ENCODE measurements at regions not wholly inside any gene's neighbourhood (a gene's known extent, or its start where the extent isn't known, plus 50 kb on each side); places are given as distances from the start of the nearest gene placed in this dataset.

GRCh38 chr2:12959935-12960334 is 243.2 kb downstream of the TRIB2 start:
- no peaks in the 10 kb centered on the region for H3K4me1 ChIP-seq
- H3K9me3 ChIP-seq, result no peaks in the 10 kb centered on the region
- intact Hi-C loops (cut with DNase I), result no loop called here
- DNase-seq (ENCODE audit: extremely low spot score in 2 of 2), result no peak
- H3K4me3 ChIP-seq, result no peak overlapping the region
- no peak for TF ChIP-seq CTCF (IDR thresholded peaks at IDR 0.05)
- TF ChIP-seq POLR2A (IDR thresholded peaks at IDR 0.05), result no peak
- no peak for TF ChIP-seq POLR2AphosphoS5 (IDR thresholded peaks at IDR 0.05; ENCODE audit: insufficient read depth in 1 of 2, low read depth in 1 of 2)
- H3K36me3 ChIP-seq, result no peaks in the 10 kb centered on the region
- H3K27ac ChIP-seq, result no peak overlapping the region
- no peaks in the 10 kb centered on the region for H3K27me3 ChIP-seq

GRCh38 chr2:12960671-12961070 is 243.9 kb downstream of the TRIB2 start:
- intact Hi-C loops (cut with DNase I), result no loop called here
- Histone ChIP-seq H3K36me3 (no peaks in the 10 kb centered on the region), H3K4me3 (no peak overlapping the region), H3K27me3 (no peaks in the 10 kb centered on the region), H3K27ac (no peak overlapping the region), H3K9me3 (no peaks in the 10 kb centered on the region), H3K4me1 (no peaks in the 10 kb centered on the region)
- DNase-seq (ENCODE audit: extremely low spot score in 2 of 2), result no peak
- TF ChIP-seq POLR2A (IDR thresholded peaks at IDR 0.05), result no peak
- no peak for TF ChIP-seq POLR2AphosphoS5 (IDR thresholded peaks at IDR 0.05; ENCODE audit: insufficient read depth in 1 of 2, low read depth in 1 of 2)
- TF ChIP-seq CTCF (IDR thresholded peaks at IDR 0.05), result no peak

GRCh38 chr2:12964904-12965539 is 248.3 kb downstream of the TRIB2 start:
- H3K27ac ChIP-seq, result no peak overlapping the region
- TF ChIP-seq CTCF (IDR thresholded peaks at IDR 0.05) (no peak), POLR2AphosphoS5 (IDR thresholded peaks at IDR 0.05; ENCODE audit: insufficient read depth in 1 of 2, low read depth in 1 of 2) (no peak), POLR2A (IDR thresholded peaks at IDR 0.05) (no peak)
- no peaks in the 10 kb centered on the region for H3K27me3 ChIP-seq
- H3K9me3 ChIP-seq, result no peaks in the 10 kb centered on the region
- DNase-seq (ENCODE audit: extremely low spot score in 2 of 2), result no peak
- no peaks in the 10 kb centered on the region for H3K4me1 ChIP-seq
- intact Hi-C loops (cut with DNase I), result no loop called here
- no peak overlapping the region for H3K4me3 ChIP-seq
- no peaks in the 10 kb centered on the region for H3K36me3 ChIP-seq

GRCh38 chr2:12965540-12966269 is 249.0 kb downstream of the TRIB2 start:
- intact Hi-C loops (cut with DNase I), result no loop called here
- Histone ChIP-seq H3K27ac (no peak overlapping the region), H3K4me3 (no peak overlapping the region), H3K36me3 (no peaks in the 10 kb centered on the region), H3K9me3 (no peaks in the 10 kb centered on the region), H3K27me3 (no peaks in the 10 kb centered on the region), H3K4me1 (no peaks in the 10 kb centered on the region)
- no peak for TF ChIP-seq POLR2AphosphoS5 (IDR thresholded peaks at IDR 0.05; ENCODE audit: insufficient read depth in 1 of 2, low read depth in 1 of 2)
- TF ChIP-seq CTCF (IDR thresholded peaks at IDR 0.05), result no peak
- no peak for TF ChIP-seq POLR2A (IDR thresholded peaks at IDR 0.05)
- DNase-seq (ENCODE audit: extremely low spot score in 2 of 2), result no peak

- TF ChIP-seq POLR2AphosphoS5 (IDR thresholded peaks at IDR 0.05; ENCODE audit: insufficient read depth in 1 of 2, low read depth in 1 of 2), result no peak
- TF ChIP-seq CTCF (IDR thresholded peaks at IDR 0.05), result no peak
- TF ChIP-seq POLR2A (IDR thresholded peaks at IDR 0.05), result no peak
- H3K9me3 ChIP-seq, result no peaks in the 10 kb centered on the region
- no peak overlapping the region for H3K4me3 ChIP-seq
- H3K36me3 ChIP-seq, result no peaks in the 10 kb centered on the region
- intact Hi-C loops (cut with DNase I), result no loop called here
- H3K4me1 ChIP-seq, result no peaks in the 10 kb centered on the region
- H3K27ac ChIP-seq, result no peak overlapping the region
- H3K27me3 ChIP-seq, result no peaks in the 10 kb centered on the region
- no peak for DNase-seq (ENCODE audit: extremely low spot score in 2 of 2)
Measured at GRCh38 chr2:12967804-12968203, 251.1 kb downstream of the TRIB2 start.

Data from vagina (tissue), 2 donors.